Chondrocyte (in vitro differentiated cells): ENCODE measurements at regions not wholly inside any gene's neighbourhood (a gene's known extent, or its start where the extent isn't known, plus 50 kb on each side); places are given as distances from the start of the nearest gene placed in this dataset.

Experiments
- DNase-seq: peaks from one replicate; pipeline ENCODE4 v3.0.0; 2021; ENCODE audit warnings: mixed read lengths, low spot score
- H3K27ac Mint-ChIP-seq: one replicate; pipeline ENCODE4 v1.8.0; 2021; ENCODE audit warnings: mild to moderate bottlenecking, moderate library complexity, mixed read lengths; ENCODE audit not compliant: unreplicated experiment
- H3K27me3 Mint-ChIP-seq: 2 replicates; pipeline ENCODE4 v1.8.0; 2021; ENCODE audit warnings: low read depth, mixed read lengths
- H3K36me3 Mint-ChIP-seq: 2 replicates; pipeline ENCODE4 v1.8.0; 2021; ENCODE audit warnings: low read depth, mixed read lengths
- H3K4me1 Mint-ChIP-seq: 2 replicates; pipeline ENCODE4 v1.8.0; 2021; ENCODE audit warnings: low read depth, mild to moderate bottlenecking, mixed read lengths
- H3K4me3 Mint-ChIP-seq: one replicate; pipeline ENCODE4 v1.8.0; 2021; ENCODE audit warnings: mild to moderate bottlenecking, moderate library complexity, mixed read lengths; ENCODE audit not compliant: unreplicated experiment
- H3K9me3 Mint-ChIP-seq: 2 replicates; pipeline ENCODE4 v1.8.0; 2021; ENCODE audit warnings: low read depth, mixed read lengths
- TF ChIP-seq, protein P1 (sequence below): fragments of 200-600 bp; sonication (generic); IDR thresholded peaks from 2 replicates; pipeline ENCODE4 v1.5.0; 2021; ENCODE audit warnings: antibody characterized with exemption, mild to moderate bottlenecking, moderate library complexity

DNA sequence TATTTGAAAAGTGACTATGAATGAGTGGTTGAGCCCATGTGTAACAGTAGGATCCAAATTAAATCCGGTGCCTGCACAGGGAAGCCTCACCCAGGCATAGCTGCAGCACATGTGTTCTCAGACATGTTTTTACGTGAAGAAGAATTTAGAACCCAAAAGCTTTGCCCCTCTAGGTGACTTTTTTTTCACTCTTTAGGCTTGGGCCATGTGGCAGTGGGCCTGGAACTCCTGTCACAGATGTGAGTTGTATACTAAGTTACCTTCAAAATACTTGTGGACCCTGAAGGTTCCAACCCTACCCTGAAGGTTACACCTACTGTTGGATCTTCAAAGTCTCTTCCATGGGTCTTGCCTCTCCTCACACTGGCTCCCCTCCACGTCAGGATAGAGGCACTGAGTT is 146.6 kb downstream of the GAS1 start:
- Mint-ChIP-seq H3K9me3 (no peaks in the 10 kb centered on the region), H3K36me3 (no peaks in the 10 kb centered on the region), H3K27ac (no peak overlapping the region), H3K27me3 (no peaks in the 10 kb centered on the region), H3K4me3 (no peak overlapping the region), H3K4me1 (peaks cover 34% of the 10 kb centered on the region)
- no peak for DNase-seq
- TF ChIP-seq, protein P1, sequence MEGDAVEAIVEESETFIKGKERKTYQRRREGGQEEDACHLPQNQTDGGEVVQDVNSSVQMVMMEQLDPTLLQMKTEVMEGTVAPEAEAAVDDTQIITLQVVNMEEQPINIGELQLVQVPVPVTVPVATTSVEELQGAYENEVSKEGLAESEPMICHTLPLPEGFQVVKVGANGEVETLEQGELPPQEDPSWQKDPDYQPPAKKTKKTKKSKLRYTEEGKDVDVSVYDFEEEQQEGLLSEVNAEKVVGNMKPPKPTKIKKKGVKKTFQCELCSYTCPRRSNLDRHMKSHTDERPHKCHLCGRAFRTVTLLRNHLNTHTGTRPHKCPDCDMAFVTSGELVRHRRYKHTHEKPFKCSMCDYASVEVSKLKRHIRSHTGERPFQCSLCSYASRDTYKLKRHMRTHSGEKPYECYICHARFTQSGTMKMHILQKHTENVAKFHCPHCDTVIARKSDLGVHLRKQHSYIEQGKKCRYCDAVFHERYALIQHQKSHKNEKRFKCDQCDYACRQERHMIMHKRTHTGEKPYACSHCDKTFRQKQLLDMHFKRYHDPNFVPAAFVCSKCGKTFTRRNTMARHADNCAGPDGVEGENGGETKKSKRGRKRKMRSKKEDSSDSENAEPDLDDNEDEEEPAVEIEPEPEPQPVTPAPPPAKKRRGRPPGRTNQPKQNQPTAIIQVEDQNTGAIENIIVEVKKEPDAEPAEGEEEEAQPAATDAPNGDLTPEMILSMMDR: no peak

DNA sequence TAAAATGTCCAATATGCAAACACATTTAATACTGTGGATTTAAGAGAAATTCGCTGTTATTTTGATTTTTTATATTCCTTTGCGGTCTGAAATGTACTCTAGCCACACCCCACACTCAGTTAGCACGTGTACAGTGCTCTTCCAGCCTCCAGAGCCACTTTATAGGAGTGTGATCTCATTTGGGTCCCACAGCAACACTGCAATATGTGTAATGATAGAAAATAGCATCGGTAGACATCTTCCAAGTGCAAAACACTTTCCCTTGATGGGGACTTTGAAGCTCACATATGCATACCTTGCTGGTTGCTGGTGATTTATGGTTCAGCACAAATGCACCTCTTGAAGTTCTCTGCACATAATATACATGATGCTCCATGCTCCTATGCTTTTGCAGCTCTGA is 148.3 kb downstream of the GAS1 start:
- H3K9me3 Mint-ChIP-seq: no peaks in the 10 kb centered on the region
- no peak for DNase-seq
- no peaks in the 10 kb centered on the region for H3K36me3 Mint-ChIP-seq
- TF ChIP-seq, protein P1: no peak
- H3K27me3 Mint-ChIP-seq: no peaks in the 10 kb centered on the region
- H3K27ac Mint-ChIP-seq: no peak overlapping the region
- H3K4me1 Mint-ChIP-seq: peaks cover 52% of the 10 kb centered on the region
- H3K4me3 Mint-ChIP-seq: no peak overlapping the region

DNA sequence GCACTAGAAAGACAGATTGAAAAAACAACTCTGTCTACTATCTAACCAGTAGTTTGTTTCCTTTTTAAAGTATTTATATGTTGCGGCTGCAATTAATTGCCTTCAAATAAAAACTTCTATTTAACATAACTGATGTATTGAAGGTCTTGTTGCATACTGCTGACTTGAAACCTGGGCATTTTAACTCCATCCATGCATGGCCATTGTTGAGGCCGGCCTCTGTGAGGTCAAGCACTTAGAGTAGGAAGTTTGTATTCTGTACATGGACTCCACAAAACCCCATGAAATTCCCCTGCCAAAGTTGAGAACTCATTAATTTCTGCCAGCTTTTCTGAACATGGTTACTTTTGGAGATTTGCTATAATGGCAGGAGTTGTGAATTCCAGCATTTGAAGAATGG is 150.6 kb downstream of the GAS1 start:
- Mint-ChIP-seq H3K9me3 (no peaks in the 10 kb centered on the region), H3K4me1 (peaks cover 52% of the 10 kb centered on the region), H3K27ac (no peak overlapping the region), H3K4me3 (no peak overlapping the region), H3K36me3 (no peaks in the 10 kb centered on the region), H3K27me3 (no peaks in the 10 kb centered on the region)
- DNase-seq: no peak
- TF ChIP-seq, protein P1: no peak

DNA sequence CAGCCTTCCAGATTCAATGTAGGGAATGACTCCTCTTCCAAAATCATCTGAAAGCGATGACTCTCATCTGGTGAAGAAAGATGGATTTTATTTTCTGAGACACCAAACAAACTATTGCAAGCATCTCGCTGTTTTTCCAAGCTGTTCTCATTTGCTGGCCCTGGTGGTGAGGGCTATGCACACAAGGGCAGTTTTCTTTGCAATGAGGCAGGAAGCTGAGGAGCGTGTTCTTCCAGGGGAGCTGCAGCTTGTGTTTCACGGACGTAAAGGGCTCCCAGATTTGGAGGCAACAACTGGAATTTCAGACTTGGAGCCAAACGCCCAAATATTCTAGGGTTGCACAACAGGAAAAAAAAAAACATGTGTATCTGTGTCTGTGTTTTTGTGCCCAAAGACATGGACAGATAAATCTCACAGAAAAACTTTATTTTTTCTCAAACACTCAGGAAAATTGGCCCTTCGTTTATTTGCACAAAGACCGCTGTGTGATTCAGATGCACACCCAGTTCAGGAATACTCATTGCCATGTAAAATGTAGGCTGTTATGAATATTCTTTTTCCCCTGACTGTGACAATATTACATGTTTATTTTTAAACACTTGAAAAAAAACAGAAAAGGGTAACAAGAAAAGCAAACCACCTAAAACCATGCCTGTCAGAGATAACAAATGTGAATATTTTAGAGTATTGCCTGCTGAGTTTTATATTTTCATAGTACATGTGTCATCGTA is 151.3 kb downstream of the GAS1 start:
- TF ChIP-seq, protein P1: peak; percentile 71
- H3K27me3 Mint-ChIP-seq: no peaks in the 10 kb centered on the region
- H3K27ac Mint-ChIP-seq: peak overlapping the region; percentile 76
- DNase-seq: no peak
- peaks cover 45% of the 10 kb centered on the region for H3K4me1 Mint-ChIP-seq
- H3K9me3 Mint-ChIP-seq: no peaks in the 10 kb centered on the region
- H3K4me3 Mint-ChIP-seq: peak overlapping the region; percentile 29
- H3K36me3 Mint-ChIP-seq: no peaks in the 10 kb centered on the region

DNA sequence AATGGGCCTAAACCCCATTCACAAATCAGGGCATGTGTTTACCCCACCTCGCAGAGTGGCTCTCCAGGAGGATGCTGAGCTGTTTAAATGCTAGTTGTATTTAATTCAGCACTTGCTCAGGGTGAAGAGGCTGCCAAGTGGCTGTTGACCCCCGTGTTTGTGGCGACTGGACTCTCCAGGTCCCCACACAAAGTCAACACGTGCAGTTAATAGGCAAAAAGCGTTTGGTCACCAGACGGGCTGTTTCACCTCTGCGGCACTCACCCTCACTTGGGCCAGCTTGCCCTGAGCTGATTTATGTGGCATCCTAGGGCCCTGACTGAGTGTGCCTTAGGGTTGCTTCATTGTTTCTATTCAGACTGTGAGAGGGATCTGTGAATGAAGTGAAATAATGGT is 152.3 kb downstream of the GAS1 start:
- H3K27me3 Mint-ChIP-seq: no peaks in the 10 kb centered on the region
- TF ChIP-seq, protein P1: no peak
- H3K4me3 Mint-ChIP-seq: no peak overlapping the region
- DNase-seq: no peak
- H3K4me1 Mint-ChIP-seq: peaks cover 42% of the 10 kb centered on the region
- H3K36me3 Mint-ChIP-seq: no peaks in the 10 kb centered on the region
- peak overlapping the region; percentile 91 for H3K27ac Mint-ChIP-seq
- H3K9me3 Mint-ChIP-seq: no peaks in the 10 kb centered on the region
